Tibial nerve (tissue), 4 donors: ENCODE measurements at regions not wholly inside any gene's neighbourhood (a gene's known extent, or its start where the extent isn't known, plus 50 kb on each side); places are given as distances from the start of the nearest gene placed in this dataset.

Source experiments
- CTCF ChIP-seq, 5 experiments: fragments of 200-600 bp in 3 of 5; fragments of 450-650 bp in 2 of 5; sonication (generic) in 3 of 5; IDR thresholded peaks; one replicate each; pipeline ENCODE4 v1.5.1; 2016 to 2019; ENCODE audit warnings: antibody characterized with exemption in 5 of 5, mild to moderate bottlenecking in 3 of 5, moderate library complexity in 2 of 5
- EP300 ChIP-seq, 2 donors: sonication (generic); formaldehyde crosslinking; IDR thresholded peaks; one replicate each; pipeline ENCODE4 v1.6.1; 2017; ENCODE audit warnings: antibody characterized with exemption in 2 of 2, mild to moderate bottlenecking in 1 of 2
- POLR2A ChIP-seq, 2 donors: fragments of 450-650 bp; IDR thresholded peaks; one replicate each; pipeline ENCODE4 v1.6.1; 2017; ENCODE audit warnings: antibody characterized with exemption in 2 of 2, mild to moderate bottlenecking in 2 of 2, moderate library complexity in 2 of 2

GRCh38 chr11:112363527-112363926 lies 102.9 kb upstream of the PLET1 start:
- TF ChIP-seq POLR2A (IDR thresholded peaks at IDR 0.05) (no peak), CTCF (IDR thresholded peaks at IDR 0.05) (no peak), EP300 (IDR thresholded peaks at IDR 0.05) (no peak)
